WERI-Rb-1 (cell line): ENCODE measurements at regions not wholly inside any gene's neighbourhood (a gene's known extent, or its start where the extent isn't known, plus 50 kb on each side); places are given as distances from the start of the nearest gene placed in this dataset.

Experiments used
- DNase-seq: peaks from one replicate; pipeline ENCODE4 v3.0.0-alpha.2; 2020
- H3K27ac ChIP-seq: fragments of 250-450 bp; sonication (Bioruptor Pico); 2 replicates; pipeline ENCODE4 v1.5.1; 2020; ENCODE audit warnings: mild to moderate bottlenecking, moderate library complexity
- H3K27me3 ChIP-seq: fragments of 250-450 bp; sonication (Bioruptor Pico); 2 replicates; pipeline ENCODE4 v1.5.1; 2021; ENCODE audit warnings: mild to moderate bottlenecking, low read depth, moderate library complexity; ENCODE audit not compliant: insufficient read depth, severe bottlenecking
- H3K36me3 ChIP-seq: fragments of 250-450 bp; sonication (Bioruptor Pico); 2 replicates; pipeline ENCODE4 v1.5.1; 2020; ENCODE audit warnings: mild to moderate bottlenecking, moderate library complexity
- H3K4me3 ChIP-seq: 2 replicates; pipeline ENCODE4 v1.5.1; 2011; ENCODE audit warnings: low read depth, mild to moderate bottlenecking, control low read depth, low read length
- H3K9me3 ChIP-seq: fragments of 250-450 bp; sonication (Bioruptor Pico); 2 replicates; pipeline ENCODE4 v1.5.1; 2021; ENCODE audit warnings: mild to moderate bottlenecking, moderate library complexity; ENCODE audit not compliant: severe bottlenecking
- TF ChIP-seq, protein P1 (sequence below): IDR thresholded peaks from 2 replicates; pipeline ENCODE4 v1.5.1; 2011; ENCODE audit warnings: low read depth, mild to moderate bottlenecking, control low read depth, inconsistent platforms, low read length

DNA sequence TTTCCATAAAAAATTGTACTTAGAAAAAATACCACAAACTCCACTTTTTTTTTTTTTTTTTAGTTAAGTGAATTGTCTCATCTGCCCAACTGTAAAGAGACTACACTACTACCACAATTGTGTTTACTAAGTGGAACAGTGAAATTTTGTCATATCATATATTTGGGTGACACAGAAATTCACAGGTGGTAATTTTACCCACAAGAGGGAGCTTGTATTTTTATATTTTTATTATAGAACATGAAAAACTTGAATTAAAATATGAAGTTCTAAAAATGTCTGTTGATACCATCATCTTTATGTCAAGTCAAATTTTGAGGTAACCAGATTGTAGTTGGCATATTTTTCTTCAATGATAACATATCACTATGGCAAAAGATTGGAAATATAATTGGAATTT lies 329.4 kb upstream of the SOX5 start:
- no peak for DNase-seq
- TF ChIP-seq, protein P1, sequence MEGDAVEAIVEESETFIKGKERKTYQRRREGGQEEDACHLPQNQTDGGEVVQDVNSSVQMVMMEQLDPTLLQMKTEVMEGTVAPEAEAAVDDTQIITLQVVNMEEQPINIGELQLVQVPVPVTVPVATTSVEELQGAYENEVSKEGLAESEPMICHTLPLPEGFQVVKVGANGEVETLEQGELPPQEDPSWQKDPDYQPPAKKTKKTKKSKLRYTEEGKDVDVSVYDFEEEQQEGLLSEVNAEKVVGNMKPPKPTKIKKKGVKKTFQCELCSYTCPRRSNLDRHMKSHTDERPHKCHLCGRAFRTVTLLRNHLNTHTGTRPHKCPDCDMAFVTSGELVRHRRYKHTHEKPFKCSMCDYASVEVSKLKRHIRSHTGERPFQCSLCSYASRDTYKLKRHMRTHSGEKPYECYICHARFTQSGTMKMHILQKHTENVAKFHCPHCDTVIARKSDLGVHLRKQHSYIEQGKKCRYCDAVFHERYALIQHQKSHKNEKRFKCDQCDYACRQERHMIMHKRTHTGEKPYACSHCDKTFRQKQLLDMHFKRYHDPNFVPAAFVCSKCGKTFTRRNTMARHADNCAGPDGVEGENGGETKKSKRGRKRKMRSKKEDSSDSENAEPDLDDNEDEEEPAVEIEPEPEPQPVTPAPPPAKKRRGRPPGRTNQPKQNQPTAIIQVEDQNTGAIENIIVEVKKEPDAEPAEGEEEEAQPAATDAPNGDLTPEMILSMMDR = no peak

DNA sequence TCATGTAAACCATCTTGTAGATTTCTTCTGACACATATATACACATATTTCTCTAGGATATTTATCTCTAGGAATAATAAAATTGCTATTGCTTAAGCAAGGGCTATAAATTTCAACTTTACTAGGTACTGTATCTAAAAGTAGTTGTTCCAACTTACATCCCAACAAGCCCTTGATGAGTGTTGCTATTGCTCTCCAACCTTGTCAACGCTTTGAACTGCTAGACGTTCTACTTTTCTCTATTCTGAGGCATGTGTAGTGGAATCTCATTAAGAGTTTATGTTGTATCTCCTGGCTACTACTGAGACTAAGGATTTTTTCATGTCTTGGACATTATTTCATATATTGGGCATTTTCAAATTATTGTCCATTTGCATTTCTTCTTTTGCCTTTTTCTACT lies 321.5 kb upstream of the SOX5 start:
- DNase-seq = no peak
- Histone ChIP-seq H3K4me3 (no peak overlapping the region), H3K36me3 (no peaks in the 10 kb centered on the region), H3K27ac (no peak overlapping the region), H3K9me3 (no peaks in the 10 kb centered on the region), H3K27me3 (no peaks in the 10 kb centered on the region)
- TF ChIP-seq, protein P1 = no peak

More for the DNA sequence above, 329.4 kb upstream of the SOX5 start:
- H3K4me3 ChIP-seq = no peak overlapping the region
- H3K9me3 ChIP-seq = no peaks in the 10 kb centered on the region
- H3K27ac ChIP-seq = no peak overlapping the region
- H3K27me3 ChIP-seq = no peaks in the 10 kb centered on the region
- H3K36me3 ChIP-seq = no peaks in the 10 kb centered on the region

DNA sequence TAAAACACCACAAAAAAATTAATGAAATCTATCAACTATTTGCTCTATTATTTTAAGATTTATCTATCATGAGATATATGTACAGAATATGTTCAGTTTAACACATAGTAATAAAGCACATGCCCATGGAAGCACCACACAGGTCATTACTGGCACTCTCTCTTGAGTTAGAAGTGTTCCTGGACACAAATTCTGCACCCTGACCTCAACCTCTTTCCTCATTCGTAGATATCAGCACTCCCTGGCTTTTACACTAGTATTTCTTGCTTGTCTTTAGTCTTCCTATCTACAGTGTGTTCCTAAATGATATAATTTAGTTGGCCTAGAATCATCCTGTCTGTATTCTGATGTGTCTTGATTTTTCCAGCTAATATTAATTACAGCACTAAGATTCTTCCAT lies 321.0 kb upstream of the SOX5 start:
- TF ChIP-seq, protein P1 = no peak
- DNase-seq = no peak
- no peaks in the 10 kb centered on the region for H3K36me3 ChIP-seq
- no peaks in the 10 kb centered on the region for H3K9me3 ChIP-seq
- no peak overlapping the region for H3K27ac ChIP-seq
- H3K4me3 ChIP-seq = no peak overlapping the region
- H3K27me3 ChIP-seq = no peaks in the 10 kb centered on the region

DNA sequence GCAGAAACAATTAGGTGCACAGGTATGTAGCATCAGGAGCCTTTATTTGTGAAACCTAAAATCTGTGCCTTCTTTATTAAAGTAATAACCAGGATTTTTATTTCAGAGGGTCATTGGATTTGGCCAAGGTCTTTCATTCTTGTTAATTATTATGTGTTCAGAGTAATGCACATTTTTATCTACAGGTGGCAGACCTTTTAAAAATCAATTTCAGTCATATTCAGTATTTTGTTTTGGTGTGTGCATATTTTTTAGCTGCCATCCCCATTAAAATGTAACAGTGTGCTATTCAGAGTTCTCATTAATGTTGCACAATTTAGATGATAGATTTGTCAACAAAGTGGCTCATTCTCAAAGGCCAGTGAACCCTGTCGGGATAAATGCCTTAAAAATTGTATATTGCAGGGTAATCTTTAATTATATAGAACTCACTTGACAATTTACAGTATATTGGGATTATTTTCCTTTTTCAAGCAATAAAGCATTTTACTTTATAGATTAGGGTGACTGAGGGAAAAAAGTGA lies 319.3 kb upstream of the SOX5 start:
- Histone ChIP-seq H3K27ac (no peak overlapping the region), H3K9me3 (no peaks in the 10 kb centered on the region), H3K27me3 (no peaks in the 10 kb centered on the region), H3K4me3 (no peak overlapping the region), H3K36me3 (no peaks in the 10 kb centered on the region)
- no peak for DNase-seq
- TF ChIP-seq, protein P1 = no peak

DNA sequence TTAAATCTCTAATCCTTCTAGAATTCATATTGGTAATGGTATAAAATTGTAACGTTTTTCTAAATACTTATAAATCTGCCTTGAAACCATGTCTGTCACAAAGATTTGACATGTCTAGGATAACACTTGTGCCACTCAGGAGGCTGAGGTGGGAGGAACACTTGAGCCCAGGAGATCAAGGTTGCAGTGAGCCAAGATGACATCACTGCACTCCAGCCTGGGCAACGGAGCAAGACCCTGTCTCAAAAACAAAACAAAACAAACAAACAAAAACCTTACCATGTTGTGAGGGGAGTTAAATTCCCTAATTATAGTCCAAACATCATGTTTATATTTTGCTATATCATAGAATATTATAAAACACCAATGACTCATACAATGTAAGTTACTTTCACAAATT lies 317.5 kb upstream of the SOX5 start:
- Histone ChIP-seq H3K4me3 (no peak overlapping the region), H3K27me3 (no peaks in the 10 kb centered on the region), H3K9me3 (no peaks in the 10 kb centered on the region), H3K27ac (no peak overlapping the region), H3K36me3 (no peaks in the 10 kb centered on the region)
- no peak for DNase-seq
- TF ChIP-seq, protein P1 = no peak

DNA sequence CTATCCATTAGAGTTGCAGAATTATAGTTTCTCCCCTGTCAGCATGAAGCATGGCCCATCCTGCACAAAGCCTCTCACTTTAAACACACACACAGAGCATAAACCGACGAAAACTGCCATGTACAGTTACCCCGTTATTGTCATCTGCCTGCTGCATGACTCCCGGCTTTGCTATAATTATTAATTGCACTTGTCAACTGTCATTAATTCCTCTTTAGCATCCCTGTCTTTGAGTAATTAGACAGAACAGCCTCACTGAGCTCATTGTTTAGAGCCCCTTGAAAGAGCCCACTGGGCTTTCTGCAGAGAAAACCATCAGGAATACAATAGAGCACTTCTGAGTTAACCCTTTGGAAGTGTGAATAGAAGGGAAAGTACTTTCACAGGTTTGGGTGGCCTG lies 307.2 kb upstream of the SOX5 start:
- no peak for DNase-seq
- Histone ChIP-seq H3K27me3 (no peaks in the 10 kb centered on the region), H3K27ac (no peak overlapping the region), H3K9me3 (no peaks in the 10 kb centered on the region), H3K36me3 (no peaks in the 10 kb centered on the region), H3K4me3 (no peak overlapping the region)
- TF ChIP-seq, protein P1 = no peak
